ENCODE measurements at regions not wholly inside any gene's neighbourhood (a gene's known extent, or its start where the extent isn't known, plus 50 kb on each side); places are given as distances from the start of the nearest gene placed in this dataset.

DNA sequence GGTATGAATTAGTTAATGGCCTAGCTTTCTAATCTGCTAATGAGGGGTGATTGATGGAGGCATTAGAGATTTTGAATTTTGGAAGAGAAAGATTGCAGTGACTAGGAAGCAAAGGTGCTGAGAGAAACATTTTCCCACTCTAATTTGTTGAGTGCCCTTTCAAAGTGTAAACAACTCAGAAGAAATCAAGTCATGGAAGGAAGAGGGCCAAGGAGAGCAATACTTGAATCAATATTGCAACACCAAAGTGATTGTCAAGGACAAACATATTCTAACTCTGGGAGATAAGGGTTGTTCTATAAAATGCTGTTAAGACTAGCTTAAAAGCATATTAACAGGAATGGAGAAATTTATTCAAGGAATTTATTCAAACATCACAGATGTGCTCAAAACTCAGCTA lies 182.7 kb upstream of the FERMT1 start:
- Mint-ChIP-seq H3K27me3 (ENCODE audit: unreplicated experiment) (peaks cover 2% of the 10 kb centered on the region), H3K4me3 (ENCODE audit: unreplicated experiment) (no peak overlapping the region), H3K27ac (ENCODE audit: unreplicated experiment) (no peak overlapping the region), H3K36me3 (ENCODE audit: unreplicated experiment) (no peaks in the 10 kb centered on the region), H3K9me3 (ENCODE audit: unreplicated experiment) (no peaks in the 10 kb centered on the region), H3K4me1 (ENCODE audit: low read depth, unreplicated experiment) (no peaks in the 10 kb centered on the region)
- DNase-seq: no peak
- TF ChIP-seq, protein P1, sequence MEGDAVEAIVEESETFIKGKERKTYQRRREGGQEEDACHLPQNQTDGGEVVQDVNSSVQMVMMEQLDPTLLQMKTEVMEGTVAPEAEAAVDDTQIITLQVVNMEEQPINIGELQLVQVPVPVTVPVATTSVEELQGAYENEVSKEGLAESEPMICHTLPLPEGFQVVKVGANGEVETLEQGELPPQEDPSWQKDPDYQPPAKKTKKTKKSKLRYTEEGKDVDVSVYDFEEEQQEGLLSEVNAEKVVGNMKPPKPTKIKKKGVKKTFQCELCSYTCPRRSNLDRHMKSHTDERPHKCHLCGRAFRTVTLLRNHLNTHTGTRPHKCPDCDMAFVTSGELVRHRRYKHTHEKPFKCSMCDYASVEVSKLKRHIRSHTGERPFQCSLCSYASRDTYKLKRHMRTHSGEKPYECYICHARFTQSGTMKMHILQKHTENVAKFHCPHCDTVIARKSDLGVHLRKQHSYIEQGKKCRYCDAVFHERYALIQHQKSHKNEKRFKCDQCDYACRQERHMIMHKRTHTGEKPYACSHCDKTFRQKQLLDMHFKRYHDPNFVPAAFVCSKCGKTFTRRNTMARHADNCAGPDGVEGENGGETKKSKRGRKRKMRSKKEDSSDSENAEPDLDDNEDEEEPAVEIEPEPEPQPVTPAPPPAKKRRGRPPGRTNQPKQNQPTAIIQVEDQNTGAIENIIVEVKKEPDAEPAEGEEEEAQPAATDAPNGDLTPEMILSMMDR (IDR thresholded peaks at IDR 0.05; ENCODE audit: partially characterized antibody, unreplicated experiment): no peak

GRCh38 chr20:6302041-6302440 lies 179.2 kb upstream of the FERMT1 start:
- TF ChIP-seq, protein P1 (IDR thresholded peaks at IDR 0.05; ENCODE audit: partially characterized antibody, unreplicated experiment): no peak
- Mint-ChIP-seq H3K27me3 (ENCODE audit: unreplicated experiment) (peaks cover 2% of the 10 kb centered on the region), H3K27ac (ENCODE audit: unreplicated experiment) (no peak overlapping the region), H3K36me3 (ENCODE audit: unreplicated experiment) (no peaks in the 10 kb centered on the region), H3K4me1 (ENCODE audit: low read depth, unreplicated experiment) (no peaks in the 10 kb centered on the region), H3K9me3 (ENCODE audit: unreplicated experiment) (no peaks in the 10 kb centered on the region), H3K4me3 (ENCODE audit: unreplicated experiment) (no peak overlapping the region)
- no peak for DNase-seq

GRCh38 chr20:6299456-6299855 lies 176.6 kb upstream of the FERMT1 start:
- Mint-ChIP-seq H3K4me1 (ENCODE audit: low read depth, unreplicated experiment) (no peaks in the 10 kb centered on the region), H3K27ac (ENCODE audit: unreplicated experiment) (no peak overlapping the region), H3K36me3 (ENCODE audit: unreplicated experiment) (no peaks in the 10 kb centered on the region)

DNA sequence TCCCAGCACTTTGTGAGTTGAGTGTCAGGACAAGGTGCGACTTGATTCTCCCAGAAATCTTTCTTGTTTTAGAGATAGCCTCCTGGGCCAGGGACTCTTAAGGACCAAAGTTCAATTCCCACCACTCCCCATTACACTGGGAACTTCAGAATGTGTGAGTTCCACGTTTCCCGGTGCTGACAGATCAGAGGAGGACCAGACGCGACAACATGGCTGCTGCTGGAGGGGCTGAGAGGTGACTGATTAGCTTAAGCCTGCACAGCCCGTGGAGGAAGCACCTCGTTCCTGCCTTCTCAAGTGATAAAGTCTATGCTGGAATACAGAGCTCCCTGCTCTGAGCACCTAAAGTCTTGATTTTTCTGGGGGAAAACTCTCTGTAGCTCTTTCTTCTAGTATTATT lies 175.2 kb upstream of the FERMT1 start:
- no peak for DNase-seq
- TF ChIP-seq, protein P1 (IDR thresholded peaks at IDR 0.05; ENCODE audit: partially characterized antibody, unreplicated experiment): no peak
- Mint-ChIP-seq H3K36me3 (ENCODE audit: unreplicated experiment) (no peaks in the 10 kb centered on the region), H3K9me3 (ENCODE audit: unreplicated experiment) (no peaks in the 10 kb centered on the region), H3K4me3 (ENCODE audit: unreplicated experiment) (no peak overlapping the region), H3K27me3 (ENCODE audit: unreplicated experiment) (no peaks in the 10 kb centered on the region), H3K27ac (ENCODE audit: unreplicated experiment) (no peak overlapping the region), H3K4me1 (ENCODE audit: low read depth, unreplicated experiment) (no peaks in the 10 kb centered on the region)

More at GRCh38 chr20:6299456-6299855, 176.6 kb upstream of the FERMT1 start:
- no peak for DNase-seq
- H3K9me3 Mint-ChIP-seq (ENCODE audit: unreplicated experiment): no peaks in the 10 kb centered on the region
- H3K27me3 Mint-ChIP-seq (ENCODE audit: unreplicated experiment): no peaks in the 10 kb centered on the region
- no peak overlapping the region for H3K4me3 Mint-ChIP-seq (ENCODE audit: unreplicated experiment)
- TF ChIP-seq, protein P1 (IDR thresholded peaks at IDR 0.05; ENCODE audit: partially characterized antibody, unreplicated experiment): no peak

- H3K27ac Mint-ChIP-seq (ENCODE audit: unreplicated experiment): no peak overlapping the region
- no peaks in the 10 kb centered on the region for H3K27me3 Mint-ChIP-seq (ENCODE audit: unreplicated experiment)
Measured at GRCh38 chr20:6295867-6296256, 173.0 kb upstream of the FERMT1 start.

More at GRCh38 chr20:6295867-6296256, 173.0 kb upstream of the FERMT1 start:
- Mint-ChIP-seq H3K9me3 (ENCODE audit: unreplicated experiment) (no peaks in the 10 kb centered on the region), H3K4me1 (ENCODE audit: low read depth, unreplicated experiment) (no peaks in the 10 kb centered on the region), H3K4me3 (ENCODE audit: unreplicated experiment) (no peak overlapping the region), H3K36me3 (ENCODE audit: unreplicated experiment) (peaks cover 6% of the 10 kb centered on the region)
- TF ChIP-seq, protein P1 (IDR thresholded peaks at IDR 0.05; ENCODE audit: partially characterized antibody, unreplicated experiment): no peak
- DNase-seq: no peak

All from glutamatergic neuron (in vitro differentiated cells).